ENCODE measurements at regions not wholly inside any gene's neighbourhood (a gene's known extent, or its start where the extent isn't known, plus 50 kb on each side); places are given as distances from the start of the nearest gene placed in this dataset.

GRCh38 chr4:59945716-59946115, 1254.4 kb upstream of the ADGRL3 start:
- no peaks in the 10 kb centered on the region for H3K27me3 ChIP-seq
- H2AFZ ChIP-seq: no peak overlapping the region
- no peaks in the 10 kb centered on the region for H3K79me2 ChIP-seq
- no peaks in the 10 kb centered on the region for H3K9me3 ChIP-seq (ENCODE audit: low read depth)
- no peaks in the 10 kb centered on the region for H4K20me1 ChIP-seq (ENCODE audit: insufficient read depth, poor library complexity, severe bottlenecking)
- H3K9me2 ChIP-seq (replicated peaks; ENCODE audit: insufficient read depth): no peaks in the 10 kb centered on the region
- 77% methylated on average over 1 of the region's 1 CpG for WGBS (ENCODE audit: low lambda C conversion rate, missing lambda C conversion rate)
- TF ChIP-seq CTCF (IDR thresholded peaks at IDR 0.05; ENCODE audit: poor library complexity) (no peak), EZH2 (IDR thresholded peaks at IDR 0.05; ENCODE audit: borderline replicate concordance) (no peak), EZH2phosphoT487 (IDR thresholded peaks at IDR 0.05; ENCODE audit: low read depth, severe bottlenecking, unreplicated experiment) (no peak)
- H3K4me3 ChIP-seq: no peak overlapping the region
- no peak overlapping the region for H3K4me2 ChIP-seq
- H3K27ac ChIP-seq: no peak overlapping the region
- H3K36me3 ChIP-seq (replicated peaks; ENCODE audit: insufficient read depth, low read depth): no peaks in the 10 kb centered on the region
- no peak for DNase-seq (ENCODE audit: low spot score)
- no peaks in the 10 kb centered on the region for H3K4me1 ChIP-seq (ENCODE audit: insufficient read depth)

DNA sequence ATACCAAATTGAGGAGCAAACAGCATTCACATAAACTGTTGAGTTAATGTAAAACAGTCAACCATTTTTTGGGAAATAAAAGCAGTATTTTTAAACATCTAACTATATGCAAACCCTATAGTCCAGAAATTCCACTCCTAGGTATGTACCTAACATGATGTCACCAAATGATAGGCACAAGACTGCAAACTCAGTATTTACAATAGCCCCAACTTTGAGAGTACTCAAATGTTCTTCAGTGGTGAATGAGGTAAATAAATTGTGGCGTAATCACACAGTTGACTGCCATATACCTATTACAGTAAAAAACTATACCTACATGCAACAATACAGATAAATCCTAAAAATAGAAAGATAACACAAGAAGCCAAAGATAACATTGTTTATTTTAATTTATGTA, 1243.8 kb upstream of the ADGRL3 start:
- no peaks in the 10 kb centered on the region for H3K9me2 ChIP-seq (replicated peaks; ENCODE audit: insufficient read depth)
- TF ChIP-seq EZH2 (IDR thresholded peaks at IDR 0.05; ENCODE audit: borderline replicate concordance): no peak
- no peak for TF ChIP-seq CTCF (IDR thresholded peaks at IDR 0.05; ENCODE audit: poor library complexity)
- TF ChIP-seq EZH2phosphoT487 (IDR thresholded peaks at IDR 0.05; ENCODE audit: low read depth, severe bottlenecking, unreplicated experiment): no peak
- WGBS (ENCODE audit: low lambda C conversion rate, missing lambda C conversion rate): 91% methylated on average over 1 of the region's 1 CpG

GRCh38 chr4:59960143-59960542, 1240.0 kb upstream of the ADGRL3 start:
- TF ChIP-seq EZH2 (IDR thresholded peaks at IDR 0.05; ENCODE audit: borderline replicate concordance) (no peak), CTCF (IDR thresholded peaks at IDR 0.05; ENCODE audit: poor library complexity) (no peak), EZH2phosphoT487 (IDR thresholded peaks at IDR 0.05; ENCODE audit: low read depth, severe bottlenecking, unreplicated experiment) (no peak)
- Histone ChIP-seq H3K4me1 (ENCODE audit: insufficient read depth) (no peaks in the 10 kb centered on the region), H3K4me3 (no peak overlapping the region), H3K9me2 (replicated peaks; ENCODE audit: insufficient read depth) (no peaks in the 10 kb centered on the region), H4K20me1 (ENCODE audit: insufficient read depth, poor library complexity, severe bottlenecking) (no peaks in the 10 kb centered on the region), H3K36me3 (replicated peaks; ENCODE audit: insufficient read depth, low read depth) (no peaks in the 10 kb centered on the region), H3K79me2 (no peaks in the 10 kb centered on the region), H3K27ac (no peak overlapping the region), H3K27me3 (no peaks in the 10 kb centered on the region), H2AFZ (no peak overlapping the region), H3K4me2 (no peak overlapping the region), H3K9me3 (ENCODE audit: low read depth) (no peaks in the 10 kb centered on the region)
- 75% methylated on average over 6 of the region's 6 CpGs for WGBS (ENCODE audit: low lambda C conversion rate, missing lambda C conversion rate)
- no peak for DNase-seq (ENCODE audit: low spot score)

More for the DNA sequence above, 1243.8 kb upstream of the ADGRL3 start:
- Histone ChIP-seq H3K36me3 (replicated peaks; ENCODE audit: insufficient read depth, low read depth) (no peaks in the 10 kb centered on the region), H2AFZ (no peak overlapping the region), H3K79me2 (no peaks in the 10 kb centered on the region), H3K4me2 (no peak overlapping the region), H3K9me3 (ENCODE audit: low read depth) (no peaks in the 10 kb centered on the region), H3K27me3 (no peaks in the 10 kb centered on the region), H4K20me1 (ENCODE audit: insufficient read depth, poor library complexity, severe bottlenecking) (no peaks in the 10 kb centered on the region), H3K27ac (no peak overlapping the region), H3K4me1 (ENCODE audit: insufficient read depth) (no peaks in the 10 kb centered on the region), H3K4me3 (no peak overlapping the region)
- DNase-seq (ENCODE audit: low spot score): no peak

- no peaks in the 10 kb centered on the region for H3K79me2 ChIP-seq
- no peak overlapping the region for H2AFZ ChIP-seq
- no peaks in the 10 kb centered on the region for H4K20me1 ChIP-seq (ENCODE audit: insufficient read depth, poor library complexity, severe bottlenecking)
- no peaks in the 10 kb centered on the region for H3K9me3 ChIP-seq (ENCODE audit: low read depth)
- no peak overlapping the region for H3K27ac ChIP-seq
- H3K9me2 ChIP-seq (replicated peaks; ENCODE audit: insufficient read depth): no peaks in the 10 kb centered on the region
- H3K27me3 ChIP-seq: no peaks in the 10 kb centered on the region
- no peaks in the 10 kb centered on the region for H3K36me3 ChIP-seq (replicated peaks; ENCODE audit: insufficient read depth, low read depth)
- H3K4me1 ChIP-seq (ENCODE audit: insufficient read depth): no peaks in the 10 kb centered on the region
- no peak overlapping the region for H3K4me3 ChIP-seq
- H3K4me2 ChIP-seq: no peak overlapping the region
- TF ChIP-seq EZH2phosphoT487 (IDR thresholded peaks at IDR 0.05; ENCODE audit: low read depth, severe bottlenecking, unreplicated experiment) (no peak), EZH2 (IDR thresholded peaks at IDR 0.05; ENCODE audit: borderline replicate concordance) (no peak), CTCF (IDR thresholded peaks at IDR 0.05; ENCODE audit: poor library complexity) (no peak)
- DNase-seq (ENCODE audit: low spot score): no peak
Observed at GRCh38 chr4:59966758-59967157, 1233.4 kb upstream of the ADGRL3 start.

All from hepatocyte (in vitro differentiated cells).